Common myeloid progenitor, CD34-positive (primary cell): ENCODE measurements at regions not wholly inside any gene's neighbourhood (a gene's known extent, or its start where the extent isn't known, plus 50 kb on each side); places are given as distances from the start of the nearest gene placed in this dataset.

ENCODE experiments used
- CTCF ChIA-PET: fragments of 350-600 bp; sonication (Branson Sonifier 250); formaldehyde crosslinking; loops from one replicate; lab custom pipeline; 2021; ENCODE audit warnings: antibody characterized with exemption; lab: Charles Lee
- POLR2A ChIA-PET: fragments of 350-600 bp; sonication (Branson Sonifier 250); formaldehyde crosslinking; loops from one replicate; lab custom pipeline; 2021; ENCODE audit warnings: antibody characterized with exemption; lab: Charles Lee
- DNase-seq, 3 donors: peaks; one replicate each; pipeline versions ENCODE4 v3.0.0 to v3.0.0-alpha.2; 2013
- H3K27ac ChIP-seq, 2 experiments: 1 replicate in 1 of 2; 2 replicates in 1 of 2; pipeline ENCODE4 v1.7.0; 2013; ENCODE audit warnings: inconsistent platforms in 2 of 2, low read length in 2 of 2, mild to moderate bottlenecking in 2 of 2, low read depth in 1 of 2, moderate library complexity in 1 of 2; ENCODE audit not compliant: severe bottlenecking in 2 of 2, insufficient read depth in 1 of 2, poor library complexity in 1 of 2
- H3K27me3 ChIP-seq, 5 experiments: replicated peaks in 2 of 5; 1 replicate in 3 of 5; 2 replicates in 2 of 5; pipeline versions ENCODE4 v1.6.1 to v1.7.0; 2013; ENCODE audit warnings: low read length in 4 of 5, mild to moderate bottlenecking in 2 of 5, moderate library complexity in 2 of 5, inconsistent platforms in 1 of 5; ENCODE audit not compliant: insufficient read depth in 5 of 5, control insufficient read depth in 4 of 5
- H3K36me3 ChIP-seq, 4 experiments: 1 replicate in 2 of 4; 2 replicates in 2 of 4; pipeline versions ENCODE4 v1.6.1 to v1.7.0; 2013; ENCODE audit warnings: low read length in 3 of 4, control low read depth in 1 of 4, mild to moderate bottlenecking in 1 of 4; ENCODE audit not compliant: control insufficient read depth in 4 of 4, insufficient read depth in 4 of 4
- H3K4me1 ChIP-seq, 4 experiments: 1 replicate in 3 of 4; 2 replicates in 1 of 4; pipeline versions ENCODE4 v1.6.1 to v1.7.1; 2013; ENCODE audit warnings: low read length in 3 of 4, mild to moderate bottlenecking in 3 of 4, control low read depth in 1 of 4, inconsistent platforms in 1 of 4, moderate library complexity in 1 of 4; ENCODE audit not compliant: control insufficient read depth in 4 of 4, insufficient read depth in 4 of 4; ENCODE audit errors: control extremely low read depth in 1 of 4
- H3K4me3 ChIP-seq, 7 experiments: 1 replicate in 4 of 7; 2 replicates in 3 of 7; pipeline versions ENCODE4 v1.5.1 to v1.7.0; 2013; ENCODE audit warnings: mild to moderate bottlenecking in 7 of 7, low read length in 6 of 7, moderate library complexity in 6 of 7, inconsistent platforms in 2 of 7, low read depth in 2 of 7, control low read depth in 1 of 7; ENCODE audit not compliant: insufficient read depth in 4 of 7, control insufficient read depth in 1 of 7; ENCODE audit errors: extremely low read depth in 1 of 7
- H3K9me3 ChIP-seq, 5 experiments: 1 replicate in 4 of 5; 2 replicates in 1 of 5; pipeline versions ENCODE4 v1.6.1 to v1.7.1; 2013; ENCODE audit warnings: low read length in 4 of 5, mild to moderate bottlenecking in 2 of 5, inconsistent platforms in 1 of 5, low read depth in 1 of 5, moderate library complexity in 1 of 5; ENCODE audit not compliant: control insufficient read depth in 4 of 5, insufficient read depth in 2 of 5; ENCODE audit errors: control extremely low read depth in 1 of 5
- WGBS: methylation state at CpG from one replicate; pipeline ENCODE4 v1.1.5; 2013; ENCODE audit not compliant: insufficient coverage; 5-methylcytosine and 5-hydroxymethylcytosine counted together

DNA sequence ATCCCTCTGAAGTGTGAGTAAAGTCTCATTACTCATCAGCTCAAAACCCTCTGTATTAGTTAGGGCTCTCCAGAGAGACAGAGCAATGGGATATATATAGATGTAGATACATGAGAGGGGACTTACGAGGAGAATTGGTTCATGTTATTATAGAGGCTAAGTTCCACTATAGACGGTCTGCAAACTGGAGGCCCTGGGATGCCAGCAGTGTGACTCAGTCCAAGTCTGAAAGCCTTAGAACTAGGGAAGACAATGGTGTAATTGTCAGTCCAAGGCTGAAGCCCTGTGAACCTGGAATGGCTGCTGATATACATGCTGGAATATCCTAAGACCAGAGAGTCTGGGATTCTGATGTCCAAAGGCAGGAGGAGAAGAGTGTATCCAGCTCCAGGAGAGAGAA, 57.3 kb upstream of the CEP83 start:
- ChIA-PET CTCF (no interaction called here), POLR2A (no interaction called here)
- no peaks in the 10 kb centered on the region for H3K27me3 ChIP-seq
- H3K36me3 ChIP-seq = no peaks in the 10 kb centered on the region
- H3K9me3 ChIP-seq = peaks cover 0 to 11% (median 0%) of the 10 kb centered on the region in 5 experiments
- no peak overlapping the region for H3K27ac ChIP-seq
- 100% methylated on average over 2 of the region's 2 CpGs for WGBS
- no peak overlapping the region for H3K4me3 ChIP-seq
- DNase-seq = no peak
- H3K4me1 ChIP-seq = no peaks in the 10 kb centered on the region

DNA sequence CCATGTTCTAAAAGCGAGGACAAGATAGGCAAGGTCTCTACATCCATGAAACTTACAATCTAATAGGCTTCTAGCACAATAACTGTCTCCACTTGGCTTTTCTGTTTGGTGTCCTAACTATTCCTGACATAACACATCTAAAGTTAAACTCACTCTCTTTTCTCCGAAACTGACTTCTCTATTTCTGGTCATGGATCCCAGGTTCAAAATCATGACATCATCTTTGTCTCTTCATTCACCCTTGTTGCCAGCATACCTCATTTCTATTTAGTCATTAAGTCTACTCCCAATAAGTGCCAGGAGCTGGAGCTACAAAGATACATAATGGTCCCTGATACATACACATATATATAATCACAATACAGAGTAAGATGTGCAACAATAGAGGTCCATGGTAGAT, 53.9 kb upstream of the CEP83 start:
- peaks cover 0 to 2% (median 0%) of the 10 kb centered on the region in 5 experiments for H3K9me3 ChIP-seq
- H3K36me3 ChIP-seq = no peaks in the 10 kb centered on the region
- no peaks in the 10 kb centered on the region for H3K4me1 ChIP-seq
- WGBS = 90% methylated on average over 2 of the region's 2 CpGs
- ChIA-PET POLR2A (no interaction called here), CTCF (no interaction called here)
- no peak overlapping the region for H3K4me3 ChIP-seq
- no peak overlapping the region for H3K27ac ChIP-seq
- no peaks in the 10 kb centered on the region for H3K27me3 ChIP-seq
- DNase-seq = no peak

DNA sequence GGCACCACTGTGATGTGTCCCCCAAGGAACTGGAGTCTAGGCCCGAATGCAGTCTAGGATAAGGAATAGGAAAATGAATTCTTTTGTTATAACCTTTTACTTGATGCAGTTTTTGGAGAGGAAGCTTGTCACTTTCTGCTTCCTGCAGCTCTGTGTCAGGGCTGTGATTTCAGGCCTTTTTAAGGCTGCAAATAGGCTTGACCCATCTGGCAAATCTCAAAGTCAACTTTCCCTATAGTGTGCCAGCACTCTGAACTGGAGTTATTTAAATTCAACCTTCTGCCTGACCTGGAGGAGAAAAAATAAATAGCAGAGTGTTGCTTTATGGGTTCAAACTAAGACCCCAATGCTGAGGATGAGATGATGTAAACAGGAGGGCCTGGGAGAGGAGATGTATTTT, 51.8 kb upstream of the CEP83 start:
- 100% methylated on average over 1 of the region's 1 CpG for WGBS
- Histone ChIP-seq H3K27ac (no peak overlapping the region), H3K9me3 (no peaks in the 10 kb centered on the region), H3K36me3 (no peaks in the 10 kb centered on the region), H3K27me3 (peaks cover 0 to 2% (median 0%) of the 10 kb centered on the region in 5 experiments), H3K4me3 (no peak overlapping the region), H3K4me1 (no peaks in the 10 kb centered on the region)
- CTCF ChIA-PET = no interaction called here
- no peak for DNase-seq
- POLR2A ChIA-PET = no interaction called here

DNA sequence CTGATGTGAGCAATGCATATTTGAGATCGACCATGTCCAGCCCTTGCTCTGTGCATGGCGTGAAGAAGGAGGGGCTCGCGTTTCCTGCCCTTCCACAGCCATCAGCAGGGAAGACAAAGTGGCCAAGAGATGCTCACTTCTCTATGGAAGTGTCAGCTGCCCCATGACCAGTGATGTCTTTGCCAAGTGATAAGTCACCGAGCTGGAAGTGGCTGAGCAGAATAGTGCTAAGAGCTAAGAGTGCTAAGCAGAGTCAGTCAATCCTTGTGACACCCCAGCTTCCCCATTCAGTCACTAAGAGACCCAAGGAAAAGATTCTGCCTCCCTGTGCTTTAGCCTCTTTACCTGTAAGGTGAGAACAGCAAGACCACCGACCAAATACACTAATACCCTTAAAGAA, 50.5 kb upstream of the CEP83 start:
- no peaks in the 10 kb centered on the region for H3K9me3 ChIP-seq
- POLR2A ChIA-PET = interaction anchor here (0.7 kb wide), 1 partner anchor 33 kb away, joined by 3 read pairs; no protein-coding TSS in a partner anchor
- CTCF ChIA-PET = interaction anchor here (1.1 kb wide), 1 partner anchor 28 kb away, joined by 3 read pairs; no protein-coding TSS in a partner anchor
- H3K27ac ChIP-seq = no peak overlapping the region
- H3K4me1 ChIP-seq = no peaks in the 10 kb centered on the region
- H3K4me3 ChIP-seq = no peak overlapping the region
- WGBS = 86% methylated on average over 2 of the region's 6 CpGs
- no peaks in the 10 kb centered on the region for H3K36me3 ChIP-seq
- H3K27me3 ChIP-seq = peaks cover 0 to 2% (median 0%) of the 10 kb centered on the region in 5 experiments
- DNase-seq = no peak
